PC-3 (cell line): ENCODE measurements at regions not wholly inside any gene's neighbourhood (a gene's known extent, or its start where the extent isn't known, plus 50 kb on each side); places are given as distances from the start of the nearest gene placed in this dataset.

Source experiments
- ATAC-seq: fragments of 200-7000 bp; cut with Tn5 transposase; 2 replicates; pipeline ENCODE4 v1.9.1; 2020; ENCODE audit warnings: mild to moderate bottlenecking, moderate library complexity
- BruUV-seq: library from RNA; stranded (reverse); fragments of 400-500 nt; replicated peaks from 2 replicates; lab custom pipeline; 2021; lab: Mats Ljungman, UMichigan
- CTCF ChIA-PET: fragments of 300-600 bp; sonication (Branson Sonifier 250); formaldehyde crosslinking; loops from one replicate; lab custom pipeline; 2022; ENCODE audit warnings: antibody characterized with exemption; lab: Charles Lee
- POLR2A ChIA-PET: fragments of 300-600 bp; sonication (Branson Sonifier 250); formaldehyde crosslinking; loops from one replicate; lab custom pipeline; 2022; ENCODE audit warnings: antibody characterized with exemption; ENCODE audit not compliant: unreplicated experiment; lab: Charles Lee
- DNase-seq: peaks from one replicate; pipeline ENCODE4 v3.0.0-alpha.2; 2015
- H2AFZ ChIP-seq: fragments of 300-600 bp; sonication (generic); 2 replicates; pipeline ENCODE4 v1.6.0; 2016; ENCODE audit warnings: antibody characterized with exemption, low read length
- H3F3A ChIP-seq: fragments of 300-600 bp; sonication (generic); one replicate; pipeline ENCODE4 v1.6.0; 2017; ENCODE audit warnings: antibody characterized with exemption, low read length, control low read depth, mild to moderate bottlenecking; ENCODE audit not compliant: unreplicated experiment
- H3K27ac ChIP-seq: fragments of 300-600 bp; sonication (generic); 2 replicates; pipeline ENCODE4 v1.5.1; 2016; ENCODE audit warnings: mild to moderate bottlenecking, low read length
- H3K27me3 ChIP-seq: fragments of 300-600 bp; sonication (generic); 2 replicates; pipeline ENCODE4 v1.6.1; 2016; ENCODE audit warnings: low read length, mixed read lengths
- H3K36me3 ChIP-seq: fragments of 300-600 bp; sonication (generic); 2 replicates; pipeline ENCODE4 v1.6.1; 2016; ENCODE audit warnings: low read depth, mixed run types, low read length, mixed read lengths
- H3K4me1 ChIP-seq: fragments of 300-600 bp; sonication (generic); 2 replicates; pipeline ENCODE4 v1.5.1; 2016; ENCODE audit warnings: low read length; ENCODE audit not compliant: insufficient read depth
- H3K4me2 ChIP-seq: fragments of 300-600 bp; sonication (generic); 2 replicates; pipeline ENCODE4 v1.6.0; 2016; ENCODE audit warnings: low read length
- H3K4me3 ChIP-seq: fragments of 300-600 bp; sonication (generic); 2 replicates; pipeline ENCODE4 v1.5.1; 2016; ENCODE audit warnings: mild to moderate bottlenecking, low read length, mixed read lengths
- H3K79me2 ChIP-seq: fragments of 300-600 bp; sonication (generic); 2 replicates; pipeline ENCODE4 v1.6.1; 2017; ENCODE audit warnings: low read length, mixed read lengths
- H3K9ac ChIP-seq: fragments of 300-600 bp; sonication (generic); 2 replicates; pipeline ENCODE4 v1.6.0; 2016; ENCODE audit warnings: mild to moderate bottlenecking, low read length
- H3K9me2 ChIP-seq: fragments of 300-600 bp; sonication (generic); replicated peaks from 2 replicates; pipeline ENCODE4 v1.6.1; 2016; ENCODE audit warnings: mixed run types, low read length, mixed read lengths
- H3K9me3 ChIP-seq: fragments of 300-600 bp; sonication (generic); 2 replicates; pipeline ENCODE4 v1.6.1; 2016; ENCODE audit warnings: low read length, mixed read lengths
- H4K20me1 ChIP-seq: fragments of 300-600 bp; sonication (generic); 2 replicates; pipeline ENCODE4 v1.6.1; 2016; ENCODE audit warnings: low read length, mixed read lengths
- EZH2 ChIP-seq: fragments of 300-600 bp; sonication (generic); IDR thresholded peaks from one replicate; pipeline ENCODE4 v1.6.1; 2017; ENCODE audit warnings: antibody characterized with exemption, mild to moderate bottlenecking, low read length; ENCODE audit not compliant: unreplicated experiment
- EZH2phosphoT487 ChIP-seq: fragments of 300-600 bp; sonication (generic); IDR thresholded peaks from 2 replicates; pipeline ENCODE4 v1.6.1; 2018; ENCODE audit warnings: mild to moderate bottlenecking, antibody characterized with exemption, low read length, borderline replicate concordance
- intact Hi-C: fragments of 100-400 bp; cut with micrococcal nuclease; formaldehyde crosslinking; loops from 2 replicates; pipeline ENCODE4 v1.9.0; 2023
- TF ChIP-seq, protein P1 (sequence below): fragments of 300-600 bp; sonication (generic); conservative IDR thresholded peaks from 2 replicates; pipeline ENCODE4 v1.5.1; 2017; ENCODE audit warnings: antibody characterized with exemption, low read depth, mild to moderate bottlenecking, low read length

DNA sequence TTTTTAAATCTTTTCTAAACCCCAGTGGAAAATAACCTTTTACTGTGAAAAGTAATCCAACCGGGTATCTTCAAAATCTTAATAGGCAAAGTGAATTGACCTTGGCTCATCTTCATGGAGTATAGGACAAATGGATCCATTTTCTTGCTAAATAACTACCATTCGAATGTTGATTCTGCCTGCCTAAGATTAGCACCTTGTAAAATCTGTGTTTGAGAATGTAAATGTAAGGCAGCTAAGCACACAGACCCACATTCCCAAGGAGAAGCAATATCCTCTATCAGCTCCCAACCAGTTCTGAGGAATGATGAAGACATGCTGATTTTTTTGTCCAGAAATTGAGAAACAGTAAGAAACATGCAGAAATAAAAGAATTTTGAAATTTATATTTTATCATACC lies 509.8 kb upstream of the SMIM21 start:
- Histone ChIP-seq H3F3A (no peaks in the 10 kb centered on the region), H3K27me3 (no peaks in the 10 kb centered on the region; the same call in 1 of the 2 replicates), H3K4me2 (no peak overlapping the region), H4K20me1 (no peaks in the 10 kb centered on the region), H3K9ac (no peak overlapping the region), H3K79me2 (no peaks in the 10 kb centered on the region), H3K27ac (no peak overlapping the region), H3K9me3 (no peaks in the 10 kb centered on the region), H2AFZ (no peak overlapping the region), H3K4me3 (no peak overlapping the region), H3K9me2 (no peaks in the 10 kb centered on the region), H3K4me1 (no peaks in the 10 kb centered on the region), H3K36me3 (no peaks in the 10 kb centered on the region)
- DNase-seq (no peak), ATAC-seq (no peak)
- TF ChIP-seq, protein P1, sequence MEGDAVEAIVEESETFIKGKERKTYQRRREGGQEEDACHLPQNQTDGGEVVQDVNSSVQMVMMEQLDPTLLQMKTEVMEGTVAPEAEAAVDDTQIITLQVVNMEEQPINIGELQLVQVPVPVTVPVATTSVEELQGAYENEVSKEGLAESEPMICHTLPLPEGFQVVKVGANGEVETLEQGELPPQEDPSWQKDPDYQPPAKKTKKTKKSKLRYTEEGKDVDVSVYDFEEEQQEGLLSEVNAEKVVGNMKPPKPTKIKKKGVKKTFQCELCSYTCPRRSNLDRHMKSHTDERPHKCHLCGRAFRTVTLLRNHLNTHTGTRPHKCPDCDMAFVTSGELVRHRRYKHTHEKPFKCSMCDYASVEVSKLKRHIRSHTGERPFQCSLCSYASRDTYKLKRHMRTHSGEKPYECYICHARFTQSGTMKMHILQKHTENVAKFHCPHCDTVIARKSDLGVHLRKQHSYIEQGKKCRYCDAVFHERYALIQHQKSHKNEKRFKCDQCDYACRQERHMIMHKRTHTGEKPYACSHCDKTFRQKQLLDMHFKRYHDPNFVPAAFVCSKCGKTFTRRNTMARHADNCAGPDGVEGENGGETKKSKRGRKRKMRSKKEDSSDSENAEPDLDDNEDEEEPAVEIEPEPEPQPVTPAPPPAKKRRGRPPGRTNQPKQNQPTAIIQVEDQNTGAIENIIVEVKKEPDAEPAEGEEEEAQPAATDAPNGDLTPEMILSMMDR: no peak
- TF ChIP-seq EZH2: no peak
- TF ChIP-seq EZH2phosphoT487: no peak
- no TSS peak for BruUV-seq
- intact Hi-C loops: no loop called here
- ChIA-PET POLR2A (no interaction called here), CTCF (no interaction called here)

DNA sequence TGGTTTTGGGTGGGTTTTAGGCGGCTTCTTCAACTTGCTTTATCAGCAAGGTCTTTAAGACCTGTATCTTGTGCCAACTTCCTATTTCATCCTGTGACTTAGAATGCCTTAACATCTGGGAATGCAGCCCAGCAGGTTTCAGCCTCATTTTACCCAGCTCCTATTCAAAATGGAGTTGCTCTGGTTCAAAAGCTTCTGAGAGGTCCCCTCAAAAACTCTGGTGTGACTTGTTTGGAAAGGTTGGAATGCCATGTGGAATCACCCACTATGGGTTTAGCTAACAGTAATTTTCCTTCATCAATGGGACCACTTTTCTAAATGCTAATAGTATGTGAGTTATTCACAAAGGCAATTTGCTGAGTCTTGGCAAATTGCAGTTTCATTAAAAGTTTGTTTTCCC lies 509.4 kb upstream of the SMIM21 start:
- Histone ChIP-seq H3K79me2 (no peaks in the 10 kb centered on the region), H3K9me2 (no peaks in the 10 kb centered on the region), H3K27ac (no peak overlapping the region), H3K27me3 (no peaks in the 10 kb centered on the region; the same call in 1 of the 2 replicates), H2AFZ (no peak overlapping the region), H3F3A (no peaks in the 10 kb centered on the region), H4K20me1 (no peaks in the 10 kb centered on the region), H3K4me3 (no peak overlapping the region), H3K9me3 (no peaks in the 10 kb centered on the region), H3K9ac (no peak overlapping the region), H3K4me2 (no peak overlapping the region), H3K4me1 (no peaks in the 10 kb centered on the region), H3K36me3 (no peaks in the 10 kb centered on the region)
- POLR2A ChIA-PET: no interaction called here
- intact Hi-C loops: no loop called here
- no peak for TF ChIP-seq EZH2phosphoT487
- no peak for TF ChIP-seq EZH2
- TF ChIP-seq, protein P1: no peak
- DNase-seq (no peak), ATAC-seq (no peak)
- no TSS peak for BruUV-seq
- CTCF ChIA-PET: no interaction called here

DNA sequence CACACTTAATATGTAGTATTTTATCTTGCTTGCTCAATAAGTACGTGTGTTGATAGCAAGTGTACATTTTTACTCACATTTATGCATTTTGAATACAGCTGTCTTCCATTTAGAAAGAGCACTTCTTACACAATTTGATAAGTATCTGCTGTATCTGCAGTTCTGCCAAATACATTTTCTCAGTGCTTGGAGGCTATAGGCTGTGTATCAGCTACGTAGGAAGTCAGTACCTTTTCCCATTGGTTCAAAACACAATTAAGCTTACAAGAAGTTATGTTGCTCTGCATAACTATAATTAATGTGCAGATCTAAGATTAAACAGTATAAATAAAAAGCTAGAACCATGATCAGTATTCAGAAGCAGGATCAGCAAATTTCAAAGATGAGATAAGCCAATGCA lies 503.6 kb upstream of the SMIM21 start:
- Histone ChIP-seq H3K36me3 (no peaks in the 10 kb centered on the region), H3K4me3 (no peak overlapping the region), H3K27me3 (peaks cover 3% of the 10 kb centered on the region; the same call in 1 of the 2 replicates), H2AFZ (no peak overlapping the region), H3K4me2 (no peak overlapping the region), H3K79me2 (no peaks in the 10 kb centered on the region), H4K20me1 (no peaks in the 10 kb centered on the region), H3F3A (no peaks in the 10 kb centered on the region), H3K9ac (no peak overlapping the region), H3K27ac (no peak overlapping the region), H3K9me3 (no peaks in the 10 kb centered on the region), H3K9me2 (no peaks in the 10 kb centered on the region; the same call in 1 of the 2 replicates), H3K4me1 (no peaks in the 10 kb centered on the region)
- TF ChIP-seq EZH2phosphoT487 (no peak), EZH2 (no peak)
- TF ChIP-seq, protein P1: no peak
- DNase-seq (no peak), ATAC-seq (no peak)
- no TSS peak for BruUV-seq
- ChIA-PET POLR2A (no interaction called here), CTCF (no interaction called here)
- intact Hi-C loops: no loop called here
